Transverse colon (tissue), 4 donors: ENCODE measurements at regions not wholly inside any gene's neighbourhood (a gene's known extent, or its start where the extent isn't known, plus 50 kb on each side); places are given as distances from the start of the nearest gene placed in this dataset.

Experiments
- CTCF ChIP-seq, 5 experiments: fragments of 200-600 bp in 3 of 5; fragments of 450-650 bp in 2 of 5; sonication (generic) in 3 of 5; IDR thresholded peaks; 1 replicate in 2 of 5; 2 replicates in 3 of 5; pipeline ENCODE4 v1.5.1; 2016 to 2017; ENCODE audit warnings: antibody characterized with exemption in 5 of 5, inconsistent platforms in 3 of 5, mild to moderate bottlenecking in 2 of 5, moderate library complexity in 1 of 5
- EP300 ChIP-seq: sonication (generic); formaldehyde crosslinking; IDR thresholded peaks from one replicate; pipeline ENCODE4 v1.6.1; 2017; ENCODE audit warnings: antibody characterized with exemption, low read depth
- POLR2A ChIP-seq: fragments of 450-650 bp; IDR thresholded peaks from one replicate; pipeline ENCODE4 v1.6.1; 2016; ENCODE audit warnings: antibody characterized with exemption, mild to moderate bottlenecking, moderate library complexity
- POLR2AphosphoS5 ChIP-seq, 3 donors: sonication (generic); formaldehyde crosslinking; IDR thresholded peaks; one replicate each; pipeline ENCODE4 v1.6.1; 2016; ENCODE audit warnings: antibody characterized with exemption in 3 of 3

- TF ChIP-seq CTCF (IDR thresholded peaks at IDR 0.05): no peak
- TF ChIP-seq POLR2A: no peak
- no peak for TF ChIP-seq POLR2AphosphoS5 (IDR thresholded peaks at IDR 0.05)
- TF ChIP-seq EP300: no peak
Measured at GRCh38 chr11:127223633-127224032, 223.1 kb upstream of the KIRREL3 start.
